GM12873 (cell line): ENCODE measurements at regions not wholly inside any gene's neighbourhood (a gene's known extent, or its start where the extent isn't known, plus 50 kb on each side); places are given as distances from the start of the nearest gene placed in this dataset.

Experiments used
- TF ChIP-seq, protein P1 (sequence below): IDR thresholded peaks from 2 replicates; pipeline ENCODE4 v1.5.1; 2012; ENCODE audit warnings: low read depth, mild to moderate bottlenecking, moderate library complexity, low read length, control low read depth; ENCODE audit not compliant: insufficient read depth; ENCODE audit errors: missing control alignments

DNA sequence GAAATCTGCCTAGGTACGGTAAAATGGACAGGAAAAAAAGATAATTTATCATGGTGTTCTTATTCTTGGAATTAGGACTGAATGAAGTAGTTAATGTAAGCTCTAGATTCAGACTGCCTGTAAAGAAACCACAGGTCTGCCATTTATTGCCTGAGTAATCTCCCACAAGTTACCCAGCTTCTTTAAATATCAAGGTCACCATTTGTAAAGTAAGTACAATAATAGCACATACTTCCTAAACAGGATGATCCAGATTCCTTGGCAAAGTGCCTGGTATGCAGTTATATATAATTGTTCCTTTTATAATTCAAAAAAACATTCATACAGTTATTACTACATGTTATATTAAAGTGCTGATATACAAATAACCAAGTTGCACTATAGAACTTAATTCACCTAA is 368.6 kb downstream of the HNRNPD start:
- TF ChIP-seq, protein P1, sequence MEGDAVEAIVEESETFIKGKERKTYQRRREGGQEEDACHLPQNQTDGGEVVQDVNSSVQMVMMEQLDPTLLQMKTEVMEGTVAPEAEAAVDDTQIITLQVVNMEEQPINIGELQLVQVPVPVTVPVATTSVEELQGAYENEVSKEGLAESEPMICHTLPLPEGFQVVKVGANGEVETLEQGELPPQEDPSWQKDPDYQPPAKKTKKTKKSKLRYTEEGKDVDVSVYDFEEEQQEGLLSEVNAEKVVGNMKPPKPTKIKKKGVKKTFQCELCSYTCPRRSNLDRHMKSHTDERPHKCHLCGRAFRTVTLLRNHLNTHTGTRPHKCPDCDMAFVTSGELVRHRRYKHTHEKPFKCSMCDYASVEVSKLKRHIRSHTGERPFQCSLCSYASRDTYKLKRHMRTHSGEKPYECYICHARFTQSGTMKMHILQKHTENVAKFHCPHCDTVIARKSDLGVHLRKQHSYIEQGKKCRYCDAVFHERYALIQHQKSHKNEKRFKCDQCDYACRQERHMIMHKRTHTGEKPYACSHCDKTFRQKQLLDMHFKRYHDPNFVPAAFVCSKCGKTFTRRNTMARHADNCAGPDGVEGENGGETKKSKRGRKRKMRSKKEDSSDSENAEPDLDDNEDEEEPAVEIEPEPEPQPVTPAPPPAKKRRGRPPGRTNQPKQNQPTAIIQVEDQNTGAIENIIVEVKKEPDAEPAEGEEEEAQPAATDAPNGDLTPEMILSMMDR, result no peak

DNA sequence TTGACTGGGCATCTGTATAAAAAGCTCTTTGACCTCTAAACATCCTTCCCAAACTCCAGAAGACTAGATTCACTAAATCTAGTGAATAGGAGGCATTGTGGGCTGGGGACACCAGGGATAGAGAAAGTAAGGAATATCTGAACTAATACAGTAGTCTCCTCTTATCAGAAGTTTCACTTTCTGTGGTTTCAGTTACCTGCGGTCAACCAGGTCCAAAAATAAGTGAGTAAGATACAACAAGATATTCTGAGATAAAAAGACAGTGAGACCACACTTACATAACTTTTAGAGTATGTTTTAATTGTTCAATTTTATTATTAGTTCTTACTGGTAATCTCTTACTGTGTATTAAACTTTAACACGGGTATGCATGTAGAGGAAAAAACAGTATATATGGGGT is 376.5 kb downstream of the HNRNPD start:
- TF ChIP-seq, protein P1, result no peak

DNA sequence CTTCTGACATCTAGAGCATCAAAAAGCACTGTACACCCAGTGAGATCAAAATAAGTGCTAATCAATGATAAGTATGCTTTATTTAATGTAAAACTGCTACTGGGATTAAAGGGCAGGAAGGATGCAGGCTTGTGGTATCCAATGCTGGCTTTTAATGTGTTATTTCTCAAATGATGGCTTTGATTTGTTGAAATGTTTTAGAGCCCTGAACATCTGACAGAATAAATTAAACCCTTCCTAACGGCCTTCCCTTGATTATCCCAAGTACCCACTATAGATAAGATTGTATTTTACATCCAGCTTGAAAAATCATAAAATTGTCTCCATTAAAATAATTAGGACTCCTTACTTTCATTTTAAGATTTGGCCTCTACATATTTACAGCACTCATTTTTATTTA is 382.9 kb downstream of the HNRNPD start:
- TF ChIP-seq, protein P1, result no peak

DNA sequence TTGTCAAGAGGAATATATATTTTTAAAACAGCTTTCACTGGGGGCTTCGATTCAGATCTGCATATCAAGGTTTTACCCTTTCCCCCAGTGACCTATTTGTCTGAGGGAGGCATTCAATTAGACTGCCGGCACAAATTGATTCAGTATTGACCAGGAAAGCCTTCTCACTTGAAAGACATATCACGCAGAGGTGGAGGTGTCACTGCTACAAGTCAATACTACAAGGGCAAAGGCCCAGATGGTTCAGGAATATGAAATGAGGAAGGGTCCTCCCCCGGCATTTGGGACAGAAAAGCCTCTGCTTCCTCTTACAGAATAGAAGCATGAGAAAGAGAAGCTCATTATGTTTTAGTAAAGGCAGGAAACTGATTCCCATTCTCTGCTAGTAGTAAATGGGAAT is 383.6 kb downstream of the HNRNPD start:
- TF ChIP-seq, protein P1, result no peak

DNA sequence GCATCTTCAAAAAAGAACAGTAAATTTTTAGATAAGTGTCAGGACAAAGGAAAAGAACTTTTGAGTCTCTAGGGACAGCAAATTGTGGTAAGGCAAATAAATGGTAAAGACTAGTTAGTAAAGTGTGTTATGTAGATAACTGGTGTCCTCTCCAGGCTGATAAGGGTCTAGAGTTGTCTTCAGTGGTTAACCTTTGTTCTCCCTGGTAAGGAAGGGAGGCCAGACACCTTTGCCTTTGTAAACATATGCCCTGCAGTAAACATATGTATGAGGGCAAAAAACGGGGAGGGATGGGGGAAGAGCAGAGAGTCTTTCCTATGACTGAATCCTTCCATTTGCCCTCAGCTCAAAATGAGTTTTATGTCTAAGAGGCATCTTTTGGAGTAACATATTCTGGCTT is 384.6 kb downstream of the HNRNPD start:
- TF ChIP-seq, protein P1, result no peak

DNA sequence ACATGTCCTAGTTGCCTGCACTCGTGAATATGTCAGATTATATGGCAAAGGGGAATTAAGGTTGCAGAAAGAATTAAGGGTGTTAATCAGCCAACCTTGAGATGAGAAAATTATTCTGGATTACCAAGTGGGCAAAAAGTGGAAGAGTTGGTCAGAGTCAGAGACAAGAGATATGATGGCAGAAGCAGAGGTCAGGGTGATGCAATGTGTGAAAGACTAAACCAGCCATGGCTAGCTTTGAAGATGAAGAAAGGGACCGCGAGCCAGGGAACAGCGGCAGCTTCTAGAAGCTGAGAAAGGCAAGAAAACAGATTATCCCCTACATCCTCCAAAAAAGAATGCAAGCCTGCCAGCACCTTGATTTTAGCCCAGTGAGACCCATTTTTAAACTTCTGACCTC is 385.6 kb downstream of the HNRNPD start:
- TF ChIP-seq, protein P1, result no peak

DNA sequence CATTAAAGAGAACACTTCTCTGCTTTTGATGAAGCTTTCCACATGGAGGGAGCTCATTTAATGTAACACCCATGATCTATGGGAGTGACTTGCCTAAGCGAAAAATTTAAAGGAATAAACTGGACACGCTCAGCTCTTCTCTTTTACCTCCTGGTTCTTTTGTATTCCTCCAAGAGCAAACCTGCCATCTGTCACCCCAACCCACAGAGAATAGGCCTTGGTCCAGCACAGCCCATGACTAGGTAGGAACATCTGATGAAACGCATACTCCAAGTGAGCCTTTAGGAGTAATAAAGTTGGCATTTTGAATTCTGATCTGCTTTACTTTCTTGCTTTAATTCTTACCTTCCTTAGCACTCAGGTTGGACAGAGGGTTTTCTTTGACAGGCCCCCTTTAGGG is 389.0 kb downstream of the HNRNPD start:
- TF ChIP-seq, protein P1, result no peak
